HUES6 (cell line): ENCODE measurements at regions not wholly inside any gene's neighbourhood (a gene's known extent, or its start where the extent isn't known, plus 50 kb on each side); places are given as distances from the start of the nearest gene placed in this dataset.

Experiments used
- H3K27ac ChIP-seq: 2 replicates; pipeline ENCODE4 v1.7.0; 2013; ENCODE audit warnings: low read depth, mild to moderate bottlenecking, low read length, inconsistent platforms
- H3K27me3 ChIP-seq: 2 replicates; pipeline ENCODE4 v1.6.1; 2013; ENCODE audit warnings: low read length; ENCODE audit not compliant: control insufficient read depth, insufficient read depth
- H3K36me3 ChIP-seq: 2 replicates; pipeline ENCODE4 v1.6.1; 2013; ENCODE audit warnings: low read length; ENCODE audit not compliant: control insufficient read depth, insufficient read depth
- H3K4me1 ChIP-seq: 2 replicates; pipeline ENCODE4 v1.6.1; 2013; ENCODE audit warnings: low read length; ENCODE audit not compliant: control insufficient read depth, insufficient read depth
- H3K4me3 ChIP-seq: 2 replicates; pipeline ENCODE4 v1.5.1; 2013; ENCODE audit warnings: low read depth, low read length
- H3K9ac ChIP-seq: one replicate; pipeline ENCODE4 v1.6.1; 2013; ENCODE audit warnings: mild to moderate bottlenecking, low read length
- H3K9me3 ChIP-seq: 2 replicates; pipeline ENCODE4 v1.6.1; 2013; ENCODE audit warnings: low read depth, low read length; ENCODE audit not compliant: control insufficient read depth, insufficient read depth

- Histone ChIP-seq H3K27me3 (no peaks in the 10 kb centered on the region), H3K4me3 (no peak overlapping the region), H3K36me3 (no peaks in the 10 kb centered on the region), H3K4me1 (no peaks in the 10 kb centered on the region), H3K9ac (no peak overlapping the region), H3K9me3 (no peaks in the 10 kb centered on the region), H3K27ac (no peak overlapping the region)
These were observed 144.0 kb upstream of the GRIK2 start for GRCh38 chr6:101249470-101249869.

GRCh38 chr6:101257163-101257562, 136.3 kb upstream of the GRIK2 start:
- no peak overlapping the region for H3K9ac ChIP-seq
- no peaks in the 10 kb centered on the region for H3K4me1 ChIP-seq
- peaks cover 17% of the 10 kb centered on the region for H3K9me3 ChIP-seq
- no peaks in the 10 kb centered on the region for H3K27me3 ChIP-seq
- H3K27ac ChIP-seq, result no peak overlapping the region
- no peak overlapping the region for H3K4me3 ChIP-seq
- no peaks in the 10 kb centered on the region for H3K36me3 ChIP-seq

GRCh38 chr6:101259505-101259904, 134.0 kb upstream of the GRIK2 start:
- Histone ChIP-seq H3K36me3 (no peaks in the 10 kb centered on the region), H3K4me1 (no peaks in the 10 kb centered on the region), H3K9ac (no peak overlapping the region), H3K27ac (no peak overlapping the region), H3K4me3 (no peak overlapping the region), H3K27me3 (no peaks in the 10 kb centered on the region), H3K9me3 (peaks cover 17% of the 10 kb centered on the region)

GRCh38 chr6:101263596-101263995, 129.9 kb upstream of the GRIK2 start:
- Histone ChIP-seq H3K4me3 (no peak overlapping the region), H3K4me1 (no peaks in the 10 kb centered on the region), H3K9me3 (peaks cover 2% of the 10 kb centered on the region; the same call in 1 of the 2 replicates), H3K9ac (no peak overlapping the region), H3K27ac (no peak overlapping the region), H3K36me3 (no peaks in the 10 kb centered on the region), H3K27me3 (no peaks in the 10 kb centered on the region)

GRCh38 chr6:101266063-101266462, 127.4 kb upstream of the GRIK2 start:
- H3K27me3 ChIP-seq, result no peaks in the 10 kb centered on the region
- H3K36me3 ChIP-seq, result no peaks in the 10 kb centered on the region
- no peak overlapping the region for H3K27ac ChIP-seq
- H3K4me3 ChIP-seq, result no peak overlapping the region
- H3K9ac ChIP-seq, result no peak overlapping the region
- H3K9me3 ChIP-seq, result no peaks in the 10 kb centered on the region
- H3K4me1 ChIP-seq, result no peaks in the 10 kb centered on the region

- H3K9ac ChIP-seq, result no peak overlapping the region
- H3K9me3 ChIP-seq, result no peaks in the 10 kb centered on the region
- no peaks in the 10 kb centered on the region for H3K36me3 ChIP-seq
- no peak overlapping the region for H3K4me3 ChIP-seq
- no peaks in the 10 kb centered on the region for H3K4me1 ChIP-seq
- no peak overlapping the region for H3K27ac ChIP-seq
- H3K27me3 ChIP-seq, result no peaks in the 10 kb centered on the region
These were observed 125.0 kb upstream of the GRIK2 start for GRCh38 chr6:101268541-101268940.

GRCh38 chr6:101275251-101275650, 118.3 kb upstream of the GRIK2 start:
- Histone ChIP-seq H3K9ac (no peak overlapping the region), H3K36me3 (no peaks in the 10 kb centered on the region), H3K27ac (no peak overlapping the region), H3K9me3 (no peaks in the 10 kb centered on the region), H3K27me3 (no peaks in the 10 kb centered on the region), H3K4me1 (no peaks in the 10 kb centered on the region), H3K4me3 (no peak overlapping the region)

GRCh38 chr6:101276066-101276465, 117.4 kb upstream of the GRIK2 start:
- Histone ChIP-seq H3K9me3 (no peaks in the 10 kb centered on the region), H3K36me3 (no peaks in the 10 kb centered on the region), H3K27me3 (no peaks in the 10 kb centered on the region), H3K4me1 (no peaks in the 10 kb centered on the region), H3K4me3 (no peak overlapping the region), H3K27ac (no peak overlapping the region), H3K9ac (no peak overlapping the region)

- Histone ChIP-seq H3K27me3 (no peaks in the 10 kb centered on the region), H3K4me1 (no peaks in the 10 kb centered on the region), H3K4me3 (no peak overlapping the region), H3K9ac (no peak overlapping the region), H3K36me3 (no peaks in the 10 kb centered on the region), H3K9me3 (no peaks in the 10 kb centered on the region), H3K27ac (no peak overlapping the region)
These were observed 114.1 kb upstream of the GRIK2 start for GRCh38 chr6:101279410-101279809.

GRCh38 chr6:101281266-101281665, 112.2 kb upstream of the GRIK2 start:
- no peaks in the 10 kb centered on the region for H3K4me1 ChIP-seq
- H3K27ac ChIP-seq, result no peak overlapping the region
- no peak overlapping the region for H3K9ac ChIP-seq
- H3K9me3 ChIP-seq, result no peaks in the 10 kb centered on the region
- no peaks in the 10 kb centered on the region for H3K36me3 ChIP-seq
- H3K27me3 ChIP-seq, result no peaks in the 10 kb centered on the region
- no peak overlapping the region for H3K4me3 ChIP-seq

- no peaks in the 10 kb centered on the region for H3K9me3 ChIP-seq
- no peaks in the 10 kb centered on the region for H3K36me3 ChIP-seq
- no peaks in the 10 kb centered on the region for H3K4me1 ChIP-seq
- H3K9ac ChIP-seq, result no peak overlapping the region
- H3K27ac ChIP-seq, result no peak overlapping the region
- H3K4me3 ChIP-seq, result no peak overlapping the region
- H3K27me3 ChIP-seq, result no peaks in the 10 kb centered on the region
These were observed 109.4 kb upstream of the GRIK2 start for GRCh38 chr6:101284131-101284530.

GRCh38 chr6:101286146-101286545, 107.4 kb upstream of the GRIK2 start:
- Histone ChIP-seq H3K36me3 (no peaks in the 10 kb centered on the region), H3K4me1 (no peaks in the 10 kb centered on the region), H3K27ac (no peak overlapping the region), H3K9me3 (no peaks in the 10 kb centered on the region), H3K9ac (no peak overlapping the region), H3K27me3 (no peaks in the 10 kb centered on the region), H3K4me3 (no peak overlapping the region)
